ENCODE measurements at regions not wholly inside any gene's neighbourhood (a gene's known extent, or its start where the extent isn't known, plus 50 kb on each side); places are given as distances from the start of the nearest gene placed in this dataset.
"Not testable (repeated sequence)": the region's sequence is repeated elsewhere in the genome, so short reads cannot be mapped to it uniquely, and the experiment has no call there.

GRCh38 chr1:187703138-187704130 is 874.7 kb downstream of the PLA2G4A start:
- DNase-seq, H3K27me3 Mint-ChIP-seq, CTCF ChIA-PET: not testable (repeated sequence)

GRCh38 chr1:187714470-187714869 is 885.7 kb downstream of the PLA2G4A start:
- peaks cover 3% of the 10 kb centered on the region for H3K9me3 Mint-ChIP-seq (ENCODE audit: low read depth)
- no peak overlapping the region for H3K27ac Mint-ChIP-seq
- no peaks in the 10 kb centered on the region for H3K4me1 Mint-ChIP-seq
- DNase-seq: no peak
- H3K27me3 Mint-ChIP-seq: no peaks in the 10 kb centered on the region
- CTCF ChIA-PET: no interaction called here
- no peaks in the 10 kb centered on the region for H3K36me3 Mint-ChIP-seq
- no peak overlapping the region for H3K4me3 Mint-ChIP-seq
- no peak for ATAC-seq

More at GRCh38 chr1:187703138-187704130, 874.7 kb downstream of the PLA2G4A start:
- H3K4me3 Mint-ChIP-seq; H3K27ac Mint-ChIP-seq; H3K9me3 Mint-ChIP-seq (ENCODE audit: low read depth); H3K4me1 Mint-ChIP-seq; ATAC-seq; H3K36me3 Mint-ChIP-seq: not testable (repeated sequence)

DNA sequence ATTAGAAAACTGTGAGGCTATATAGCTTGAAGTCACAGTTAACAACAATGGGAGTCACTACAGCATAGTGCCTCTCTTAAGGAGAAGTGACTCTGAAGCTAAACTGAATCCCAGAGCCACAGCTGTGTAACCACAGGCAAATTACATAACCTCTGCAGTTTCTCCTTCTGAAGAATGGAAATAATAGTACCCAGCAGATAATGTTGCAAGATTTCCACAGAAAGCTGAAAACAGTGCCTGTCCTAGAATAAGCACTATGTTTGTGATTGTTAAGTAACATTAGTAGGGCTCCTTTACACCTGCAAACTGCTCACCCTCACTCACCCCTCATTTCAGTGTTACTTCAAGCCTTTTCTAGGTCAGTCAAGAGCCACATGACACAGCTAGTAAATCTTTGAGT is 886.7 kb downstream of the PLA2G4A start:
- peaks cover 3% of the 10 kb centered on the region for H3K9me3 Mint-ChIP-seq (ENCODE audit: low read depth)
- no peak overlapping the region for H3K27ac Mint-ChIP-seq
- H3K4me1 Mint-ChIP-seq: no peaks in the 10 kb centered on the region
- no peaks in the 10 kb centered on the region for H3K36me3 Mint-ChIP-seq
- no peak for ATAC-seq
- CTCF ChIA-PET: no interaction called here
- H3K27me3 Mint-ChIP-seq: no peaks in the 10 kb centered on the region
- no peak overlapping the region for H3K4me3 Mint-ChIP-seq
- DNase-seq: no peak

GRCh38 chr1:187716160-187716559 is 887.4 kb downstream of the PLA2G4A start:
- DNase-seq (no peak), ATAC-seq (no peak)
- H3K27me3 Mint-ChIP-seq: no peaks in the 10 kb centered on the region
- H3K4me3 Mint-ChIP-seq: no peak overlapping the region
- no peak overlapping the region for H3K27ac Mint-ChIP-seq
- no peaks in the 10 kb centered on the region for H3K36me3 Mint-ChIP-seq
- CTCF ChIA-PET: no interaction called here
- no peaks in the 10 kb centered on the region for H3K4me1 Mint-ChIP-seq
- H3K9me3 Mint-ChIP-seq (ENCODE audit: low read depth): peaks cover 2% of the 10 kb centered on the region

DNA sequence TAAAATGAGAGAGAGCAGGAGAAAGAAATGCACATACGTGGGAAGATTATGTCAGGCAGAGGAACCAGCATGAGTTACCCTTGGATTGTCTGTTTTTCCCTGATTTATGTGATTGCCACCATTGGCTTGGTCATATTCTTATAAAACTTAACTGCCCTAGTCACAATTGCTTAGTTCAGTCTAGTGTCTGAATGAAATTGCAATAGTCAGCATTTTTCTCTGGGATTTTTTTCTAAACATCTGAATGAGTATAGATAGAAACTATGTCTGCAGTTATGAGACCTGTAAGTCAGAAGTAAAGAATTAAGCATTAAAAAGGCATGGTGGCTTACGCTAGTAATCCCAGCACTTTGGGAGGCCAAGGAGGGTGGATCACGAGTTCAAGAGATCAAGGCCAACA is 889.8 kb downstream of the PLA2G4A start:
- Mint-ChIP-seq H3K9me3 (ENCODE audit: low read depth) (no peaks in the 10 kb centered on the region), H3K27me3 (no peaks in the 10 kb centered on the region), H3K4me3 (no peak overlapping the region), H3K36me3 (no peaks in the 10 kb centered on the region), H3K27ac (no peak overlapping the region), H3K4me1 (no peaks in the 10 kb centered on the region)
- CTCF ChIA-PET: no interaction called here
- DNase-seq (no peak), ATAC-seq (no peak)

DNA sequence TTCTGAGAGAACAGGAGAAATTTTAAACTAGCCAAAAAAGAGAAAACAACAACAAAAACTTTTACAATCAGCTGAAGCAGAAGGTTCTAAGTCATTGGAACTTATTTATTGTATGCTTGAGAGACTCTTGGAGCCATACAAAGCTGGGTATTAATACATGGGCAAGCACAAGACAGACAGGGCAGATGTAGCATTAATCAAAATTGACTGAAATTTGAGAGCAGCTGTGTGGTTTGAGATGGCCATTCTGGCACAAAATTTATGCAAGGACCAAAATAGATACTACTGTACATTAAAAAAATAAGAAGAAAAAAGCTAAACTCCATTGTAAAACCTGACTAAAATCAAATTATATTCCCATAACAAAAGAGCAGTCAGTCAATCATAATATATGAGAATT is 892.5 kb downstream of the PLA2G4A start:
- no peak for ATAC-seq
- Mint-ChIP-seq H3K36me3 (no peaks in the 10 kb centered on the region), H3K9me3 (ENCODE audit: low read depth) (no peaks in the 10 kb centered on the region), H3K27me3 (no peaks in the 10 kb centered on the region), H3K4me3 (no peak overlapping the region), H3K27ac (no peak overlapping the region), H3K4me1 (no peaks in the 10 kb centered on the region)
- CTCF ChIA-PET: interaction anchor here (0.7 kb wide), 1 partner anchor 143 kb away, joined by 3 read pairs; no protein-coding TSS in a partner anchor
- no peak for DNase-seq

DNA sequence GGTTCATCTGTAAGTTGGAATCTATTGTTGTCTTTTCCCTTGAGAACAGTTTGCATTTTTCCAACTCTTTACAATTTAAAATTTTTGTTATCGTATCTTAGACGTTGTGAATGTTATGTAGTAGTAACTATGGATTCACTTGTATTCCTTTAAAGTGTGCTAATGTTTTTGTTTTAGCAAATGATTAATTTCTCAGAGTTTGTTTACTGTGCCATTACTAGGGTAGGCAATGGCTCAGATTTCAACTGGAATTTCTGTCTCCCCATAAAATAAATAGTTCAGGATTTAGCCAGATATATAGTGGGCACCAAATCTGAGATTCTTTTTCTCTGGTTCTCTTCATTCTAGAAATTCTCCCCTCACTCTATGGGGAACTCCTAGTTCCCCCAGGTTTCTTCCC is 896.5 kb downstream of the PLA2G4A start:
- no peak overlapping the region for H3K4me3 Mint-ChIP-seq
- DNase-seq: no peak
- CTCF ChIA-PET: no interaction called here
- no peaks in the 10 kb centered on the region for H3K4me1 Mint-ChIP-seq
- ATAC-seq: no peak
- H3K27ac Mint-ChIP-seq: no peak overlapping the region
- no peaks in the 10 kb centered on the region for H3K36me3 Mint-ChIP-seq
- H3K9me3 Mint-ChIP-seq (ENCODE audit: low read depth): peaks cover 3% of the 10 kb centered on the region
- H3K27me3 Mint-ChIP-seq: no peaks in the 10 kb centered on the region

DNA sequence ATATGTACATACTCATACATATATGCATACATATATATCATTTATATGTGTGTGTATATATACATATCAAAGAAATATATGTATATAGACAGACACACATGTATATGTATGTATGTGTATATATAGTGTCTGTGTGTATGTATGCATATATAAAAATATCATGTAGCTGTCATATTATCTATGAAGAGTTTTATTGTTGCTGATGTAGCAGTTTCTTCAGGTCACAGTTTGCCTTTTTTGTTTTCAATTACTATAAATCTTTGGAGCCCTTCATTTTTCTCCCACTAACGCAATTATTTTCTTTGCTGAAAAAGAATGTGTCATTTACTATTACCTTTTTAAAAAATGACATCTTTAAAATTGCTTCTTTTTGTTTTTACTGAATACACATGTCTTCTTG is 904.5 kb downstream of the PLA2G4A start:
- H3K9me3 Mint-ChIP-seq (ENCODE audit: low read depth): peaks cover 4% of the 10 kb centered on the region
- CTCF ChIA-PET: no interaction called here
- ATAC-seq: no peak

DNA sequence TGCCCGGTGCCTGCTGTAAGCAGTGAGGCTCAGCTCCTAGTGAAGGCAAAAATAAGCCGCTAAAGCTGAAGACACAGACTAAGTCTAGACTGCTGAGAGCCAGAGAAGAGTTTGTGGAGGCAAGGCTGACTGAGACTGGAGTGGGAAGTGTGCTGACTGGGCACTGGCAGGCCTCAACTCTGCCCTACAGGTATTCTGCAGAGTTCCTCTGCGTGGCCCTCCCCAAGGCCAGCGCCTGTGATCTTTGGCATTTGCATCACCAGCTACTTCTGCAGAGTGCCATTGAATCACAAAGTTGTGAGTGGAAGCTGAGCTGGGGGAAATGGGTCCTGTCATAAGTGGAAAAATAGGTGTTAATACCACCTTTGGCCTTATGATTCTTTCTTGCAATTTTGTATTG is 905.7 kb downstream of the PLA2G4A start:
- Mint-ChIP-seq H3K4me1 (no peaks in the 10 kb centered on the region), H3K27ac (no peak overlapping the region)

More for the DNA sequence above, 904.5 kb downstream of the PLA2G4A start:
- Mint-ChIP-seq H3K36me3 (no peaks in the 10 kb centered on the region), H3K4me3 (no peak overlapping the region), H3K27me3 (no peaks in the 10 kb centered on the region), H3K27ac (no peak overlapping the region), H3K4me1 (no peaks in the 10 kb centered on the region)
- no peak for DNase-seq

GRCh38 chr1:187744665-187745064 is 915.9 kb downstream of the PLA2G4A start:
- CTCF ChIA-PET: no interaction called here
- Mint-ChIP-seq H3K4me1 (no peaks in the 10 kb centered on the region), H3K27me3 (no peaks in the 10 kb centered on the region), H3K36me3 (no peaks in the 10 kb centered on the region), H3K27ac (no peak overlapping the region), H3K9me3 (ENCODE audit: low read depth) (peaks cover 9% of the 10 kb centered on the region), H3K4me3 (no peak overlapping the region)
- ATAC-seq: no peak
- no peak for DNase-seq

More for the DNA sequence above, 905.7 kb downstream of the PLA2G4A start:
- no peaks in the 10 kb centered on the region for H3K27me3 Mint-ChIP-seq
- peaks cover 2% of the 10 kb centered on the region for H3K9me3 Mint-ChIP-seq (ENCODE audit: low read depth)
- DNase-seq (no peak), ATAC-seq (no peak)
- CTCF ChIA-PET: no interaction called here
- H3K4me3 Mint-ChIP-seq: no peak overlapping the region
- no peaks in the 10 kb centered on the region for H3K36me3 Mint-ChIP-seq

DNA sequence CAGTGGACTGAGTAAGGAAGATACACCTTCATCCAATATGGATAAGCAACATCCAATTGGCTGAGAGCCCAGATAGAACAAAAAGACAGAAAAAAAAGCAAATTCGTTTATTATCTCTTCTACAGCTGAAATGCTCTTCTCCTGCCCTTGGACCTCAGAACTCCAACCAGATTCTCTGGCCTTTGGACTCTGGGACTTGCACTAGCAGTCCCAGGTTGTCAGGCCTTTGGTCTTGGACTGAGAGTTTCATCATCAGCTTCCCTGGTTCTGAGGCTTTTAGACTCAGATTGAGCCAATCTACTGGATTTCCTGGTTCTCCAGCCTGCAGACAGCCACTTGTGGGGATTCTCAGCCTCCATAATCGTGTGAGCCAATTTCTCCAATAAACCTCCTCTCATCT is 926.8 kb downstream of the PLA2G4A start:
- Mint-ChIP-seq H3K27ac (no peak overlapping the region), H3K27me3 (no peaks in the 10 kb centered on the region), H3K4me3 (no peak overlapping the region), H3K4me1 (no peaks in the 10 kb centered on the region), H3K9me3 (ENCODE audit: low read depth) (no peaks in the 10 kb centered on the region), H3K36me3 (no peaks in the 10 kb centered on the region)
- ATAC-seq: no peak
- no peak for DNase-seq
- CTCF ChIA-PET: no interaction called here

DNA sequence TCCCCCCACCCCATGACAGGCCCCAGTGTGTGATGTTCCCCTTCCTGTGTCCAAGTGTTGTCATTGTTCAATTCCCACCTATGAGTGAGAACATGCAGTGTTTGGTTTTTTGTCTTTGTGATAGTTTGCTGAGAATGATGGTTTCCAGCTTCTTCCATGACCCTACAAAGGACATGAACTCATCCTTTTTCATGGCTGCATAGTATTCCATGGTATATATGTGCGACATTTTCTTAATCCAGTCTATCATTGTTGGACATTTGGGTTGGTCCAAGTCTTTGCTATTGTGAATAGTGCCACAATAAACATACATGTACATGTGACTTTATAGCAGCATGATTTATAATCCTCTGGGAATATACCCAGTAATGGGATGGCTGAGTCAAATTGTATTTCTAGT is 927.9 kb downstream of the PLA2G4A start:
- H3K9me3 Mint-ChIP-seq (ENCODE audit: low read depth); H3K27me3 Mint-ChIP-seq; H3K36me3 Mint-ChIP-seq; ATAC-seq; H3K27ac Mint-ChIP-seq; CTCF ChIA-PET; DNase-seq; H3K4me3 Mint-ChIP-seq; H3K4me1 Mint-ChIP-seq: not testable (repeated sequence)

DNA sequence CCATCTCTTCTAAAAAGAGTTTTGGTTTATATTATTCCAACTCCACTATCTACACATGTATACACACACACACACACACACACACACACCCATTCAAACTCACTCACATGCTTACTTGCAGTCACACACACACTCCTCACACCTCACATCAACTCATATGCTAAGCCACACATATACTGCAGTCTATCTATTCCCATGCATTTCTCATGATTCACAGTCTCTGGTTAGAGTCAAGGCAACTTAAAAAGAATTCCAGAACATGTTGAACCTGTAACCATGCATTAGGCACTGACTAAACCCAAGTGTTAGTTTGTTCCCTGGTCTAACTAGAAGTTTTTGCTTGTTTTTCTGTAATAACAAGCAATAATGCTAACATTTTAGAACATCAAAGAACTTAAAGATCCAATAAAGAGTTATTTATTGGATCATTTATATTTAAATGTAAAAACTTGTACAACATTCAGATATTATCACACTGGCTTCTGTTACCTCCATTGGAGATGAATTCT is 931.1 kb downstream of the PLA2G4A start:
- Mint-ChIP-seq H3K36me3 (no peaks in the 10 kb centered on the region), H3K27me3 (no peaks in the 10 kb centered on the region), H3K4me1 (no peaks in the 10 kb centered on the region), H3K27ac (no peak overlapping the region), H3K4me3 (no peak overlapping the region), H3K9me3 (ENCODE audit: low read depth) (no peaks in the 10 kb centered on the region)
- CTCF ChIA-PET: no interaction called here
- DNase-seq (no peak), ATAC-seq (no peak)

DNA sequence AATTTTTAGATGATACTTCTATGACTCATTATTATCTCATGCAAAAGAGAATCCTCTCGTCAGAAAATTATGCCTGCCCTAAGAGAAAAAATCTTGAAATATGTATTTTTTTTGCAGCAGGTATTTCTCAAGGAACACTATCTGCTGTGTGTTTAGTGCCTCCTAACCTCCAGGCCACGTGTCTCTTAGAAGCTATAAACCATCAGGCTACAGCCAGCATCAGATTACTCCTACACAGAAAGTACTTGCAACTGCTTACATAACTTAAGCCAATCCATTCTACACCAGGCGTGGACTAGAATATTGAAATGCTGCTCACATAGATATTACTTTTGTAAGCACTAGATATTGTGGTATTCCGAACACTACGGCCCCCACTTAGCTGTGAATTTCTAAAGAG is 933.4 kb downstream of the PLA2G4A start:
- no peak for ATAC-seq
- no peaks in the 10 kb centered on the region for H3K4me1 Mint-ChIP-seq

More for the DNA sequence above, 933.4 kb downstream of the PLA2G4A start:
- DNase-seq: no peak
- H3K36me3 Mint-ChIP-seq: no peaks in the 10 kb centered on the region
- H3K27ac Mint-ChIP-seq: no peak overlapping the region
- peaks cover 3% of the 10 kb centered on the region for H3K9me3 Mint-ChIP-seq (ENCODE audit: low read depth)
- CTCF ChIA-PET: no interaction called here
- no peak overlapping the region for H3K4me3 Mint-ChIP-seq
- no peaks in the 10 kb centered on the region for H3K27me3 Mint-ChIP-seq

Data from activated CD8-positive, alpha-beta memory T cell treated with anti-CD3 and anti-CD28 coated beads, Interleukin-2, amount 10 ng/mL, durations not matched to agents 7 days and 5 days (primary cell).